Stimulated activated CD8-positive, alpha-beta memory T cell treated with anti-CD3 and anti-CD28 coated beads, Interleukin-12 subunit alpha, Interleukin-12 subunit beta, amount 100 ng/mL, for 4 hours (primary cell): ENCODE measurements at regions not wholly inside any gene's neighbourhood (a gene's known extent, or its start where the extent isn't known, plus 50 kb on each side); places are given as distances from the start of the nearest gene placed in this dataset.
"Not testable (repeated sequence)": the region's sequence is repeated elsewhere in the genome, so short reads cannot be mapped to it uniquely, and the experiment has no call there.

Source experiments
- DNase-seq: peaks from one replicate; pipeline ENCODE4 v3.0.0-alpha.2; 2020; ENCODE audit warnings: low read depth

GRCh38 chr1:212155219-212155618 lies 119.7 kb downstream of the DTL start:
- DNase-seq: no peak

GRCh38 chr1:212157252-212157651 lies 121.7 kb downstream of the DTL start:
- no peak for DNase-seq

GRCh38 chr1:212158912-212159796 lies 123.6 kb downstream of the DTL start:
- DNase-seq: no peak

- no peak for DNase-seq
Measured at GRCh38 chr1:212161231-212161781, 123.9 kb upstream of the PPP2R5A start.

- DNase-seq: no peak
Measured at GRCh38 chr1:212162635-212163034, 122.6 kb upstream of the PPP2R5A start.

GRCh38 chr1:212164095-212164872 lies 120.9 kb upstream of the PPP2R5A start:
- no peak for DNase-seq

GRCh38 chr1:212166244-212166643 lies 119.0 kb upstream of the PPP2R5A start:
- DNase-seq: no peak

GRCh38 chr1:212166644-212167043 lies 118.6 kb upstream of the PPP2R5A start:
- no peak for DNase-seq

GRCh38 chr1:212167098-212167497 lies 118.1 kb upstream of the PPP2R5A start:
- no peak for DNase-seq

- no peak for DNase-seq
Measured at GRCh38 chr1:212173567-212173966, 111.6 kb upstream of the PPP2R5A start.

GRCh38 chr1:212174295-212174694 lies 110.9 kb upstream of the PPP2R5A start:
- DNase-seq: not testable (repeated sequence)

GRCh38 chr1:212177542-212177941 lies 107.7 kb upstream of the PPP2R5A start:
- no peak for DNase-seq

GRCh38 chr1:212178851-212179250 lies 106.4 kb upstream of the PPP2R5A start:
- DNase-seq: no peak

- no peak for DNase-seq
Measured at GRCh38 chr1:212179394-212180076, 105.7 kb upstream of the PPP2R5A start.

- DNase-seq: no peak
Measured at GRCh38 chr1:212181015-212181882, 104.0 kb upstream of the PPP2R5A start.

- DNase-seq: no peak
Measured at GRCh38 chr1:212182171-212182570, 103.0 kb upstream of the PPP2R5A start.

- DNase-seq: no peak
Measured at GRCh38 chr1:212182579-212182978, 102.6 kb upstream of the PPP2R5A start.

GRCh38 chr1:212186427-212187207 lies 98.6 kb upstream of the PPP2R5A start:
- no peak for DNase-seq

GRCh38 chr1:212188599-212189351 lies 96.4 kb upstream of the PPP2R5A start:
- DNase-seq: no peak

- DNase-seq: no peak
Measured at GRCh38 chr1:212189352-212189738, 95.9 kb upstream of the PPP2R5A start.
